ENCODE measurements at regions not wholly inside any gene's neighbourhood (a gene's known extent, or its start where the extent isn't known, plus 50 kb on each side); places are given as distances from the start of the nearest gene placed in this dataset.
"Not testable (repeated sequence)": the region's sequence is repeated elsewhere in the genome, so short reads cannot be mapped to it uniquely, and the experiment has no call there.

DNA sequence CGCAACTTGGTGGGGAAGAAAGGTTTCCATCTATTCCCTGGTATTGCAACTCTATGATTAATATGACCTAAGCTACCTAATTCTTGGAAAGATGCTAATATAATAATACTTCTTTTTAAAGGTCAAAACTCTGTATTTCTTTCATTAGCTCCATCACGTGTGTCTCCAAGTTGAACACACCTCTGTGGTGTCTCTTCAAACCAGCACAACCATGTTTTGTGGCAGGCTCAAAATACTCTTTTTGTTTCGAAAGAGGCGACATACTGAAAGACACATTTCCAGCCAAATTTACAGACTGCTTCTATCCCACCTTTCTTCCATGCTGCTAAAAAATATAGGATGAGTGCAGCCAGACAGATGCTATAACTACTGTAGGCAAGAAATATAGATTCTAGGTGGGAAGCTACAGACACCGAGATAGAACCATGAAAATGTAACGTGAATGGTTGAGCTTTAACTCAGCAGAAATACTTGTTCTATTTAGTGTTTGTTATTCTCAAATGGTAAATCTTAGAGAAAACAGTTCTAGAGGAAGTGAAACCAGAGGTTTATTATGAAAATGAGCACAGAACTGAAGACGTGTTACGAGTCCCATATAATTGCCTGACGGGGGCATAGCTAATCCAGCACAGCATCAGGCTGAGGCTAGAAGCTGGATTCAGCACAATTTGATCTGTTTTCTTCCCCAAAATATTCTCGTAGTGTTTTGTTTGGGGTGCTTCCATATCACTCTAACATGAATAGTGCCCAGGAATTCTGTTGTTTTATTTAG lies 991.5 kb upstream of the FANCL start:
- 54 to 56% methylated on average over 10 of the region's 10 CpGs for WGBS, 2 donors
- Histone ChIP-seq H3K9me3 (ENCODE audit: control insufficient read depth, low read length) (no peaks in the 10 kb centered on the region), H3K27ac (ENCODE audit: low read depth in 1 of 2, low read length in 2 of 2) (no peak overlapping the region), H3K27me3 (ENCODE audit: control insufficient read depth in 1 of 2, insufficient read depth in 2 of 2, low read length in 1 of 2) (peaks cover 0 to 2% of the 10 kb centered on the region in 2 donors), H3K4me3 (ENCODE audit: low read length in 2 of 2) (no peak overlapping the region), H3K4me1 (ENCODE audit: control insufficient read depth in 1 of 2, insufficient read depth in 2 of 2, low read length in 2 of 2) (no peaks in the 10 kb centered on the region), H3K36me3 (ENCODE audit: control insufficient read depth in 1 of 2, insufficient read depth in 2 of 2, low read length in 1 of 2) (no peaks in the 10 kb centered on the region)
- ATAC-seq (ENCODE audit: low FRiP score) (no peak), DNase-seq (no peak)
- intact Hi-C loops (cut with DNase I): no loop called here

DNA sequence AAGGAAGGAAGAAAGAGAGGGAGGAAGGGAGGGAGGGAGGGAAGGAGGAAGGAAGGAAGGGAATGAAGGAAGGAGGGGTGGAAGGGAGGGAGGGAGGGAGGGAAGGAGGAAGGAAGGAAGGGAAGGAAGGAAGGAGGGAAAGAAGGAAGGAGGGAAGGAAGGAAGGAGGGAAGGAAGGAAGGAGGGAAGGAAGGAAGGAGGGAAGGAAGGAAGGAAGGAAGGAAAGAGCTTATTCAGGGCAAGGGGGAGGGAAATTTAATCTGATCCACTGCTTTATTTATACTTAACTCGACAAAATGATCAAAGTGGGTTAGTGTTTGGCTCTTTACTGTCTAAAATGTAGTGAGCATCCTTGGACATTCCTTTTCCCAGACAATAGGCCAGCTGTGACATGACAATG lies 985.2 kb upstream of the FANCL start:
- H3K9me3 ChIP-seq (ENCODE audit: control insufficient read depth, low read length); ATAC-seq (ENCODE audit: low FRiP score); H3K27me3 ChIP-seq (ENCODE audit: control insufficient read depth in 1 of 2, insufficient read depth in 2 of 2, low read length in 1 of 2); intact Hi-C loops (cut with DNase I); H3K4me3 ChIP-seq (ENCODE audit: low read length in 2 of 2); H3K4me1 ChIP-seq (ENCODE audit: control insufficient read depth in 1 of 2, insufficient read depth in 2 of 2, low read length in 2 of 2); DNase-seq; H3K27ac ChIP-seq (ENCODE audit: low read depth in 1 of 2, low read length in 2 of 2); H3K36me3 ChIP-seq (ENCODE audit: control insufficient read depth in 1 of 2, insufficient read depth in 2 of 2, low read length in 1 of 2): not testable (repeated sequence)
- WGBS, 2 donors: 91 to 96% methylated on average over 1 of the region's 1 CpG

DNA sequence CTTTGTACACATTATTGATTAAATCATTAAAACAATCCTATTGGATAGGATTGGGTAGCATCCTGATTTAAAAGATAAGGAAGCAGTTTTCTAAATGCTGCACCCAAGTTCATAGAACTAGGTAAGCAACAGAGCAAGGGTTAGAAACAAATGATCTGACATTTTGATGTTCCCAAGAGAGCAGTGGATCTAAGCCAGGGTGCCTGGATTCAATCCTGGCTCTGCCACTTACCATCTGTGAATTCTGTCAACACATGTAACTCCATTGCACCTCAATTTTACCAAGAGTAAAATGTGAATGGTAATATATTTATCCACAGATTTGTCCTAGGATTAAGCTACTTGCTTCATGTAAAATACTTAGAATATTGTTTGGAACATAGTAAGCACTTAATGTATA lies 982.6 kb upstream of the FANCL start:
- H3K9me3 ChIP-seq (ENCODE audit: control insufficient read depth, low read length): no peaks in the 10 kb centered on the region
- no peaks in the 10 kb centered on the region for H3K36me3 ChIP-seq (ENCODE audit: control insufficient read depth in 1 of 2, insufficient read depth in 2 of 2, low read length in 1 of 2)
- no peak overlapping the region for H3K27ac ChIP-seq (ENCODE audit: low read depth in 1 of 2, low read length in 2 of 2)
- no peak for DNase-seq
- no peaks in the 10 kb centered on the region for H3K27me3 ChIP-seq (ENCODE audit: control insufficient read depth in 1 of 2, insufficient read depth in 2 of 2, low read length in 1 of 2)
- H3K4me1 ChIP-seq (ENCODE audit: control insufficient read depth in 1 of 2, insufficient read depth in 2 of 2, low read length in 2 of 2): no peaks in the 10 kb centered on the region
- H3K4me3 ChIP-seq (ENCODE audit: low read length in 2 of 2): no peak overlapping the region
- intact Hi-C loops (cut with DNase I): no loop called here
- ATAC-seq (ENCODE audit: low FRiP score): no peak

DNA sequence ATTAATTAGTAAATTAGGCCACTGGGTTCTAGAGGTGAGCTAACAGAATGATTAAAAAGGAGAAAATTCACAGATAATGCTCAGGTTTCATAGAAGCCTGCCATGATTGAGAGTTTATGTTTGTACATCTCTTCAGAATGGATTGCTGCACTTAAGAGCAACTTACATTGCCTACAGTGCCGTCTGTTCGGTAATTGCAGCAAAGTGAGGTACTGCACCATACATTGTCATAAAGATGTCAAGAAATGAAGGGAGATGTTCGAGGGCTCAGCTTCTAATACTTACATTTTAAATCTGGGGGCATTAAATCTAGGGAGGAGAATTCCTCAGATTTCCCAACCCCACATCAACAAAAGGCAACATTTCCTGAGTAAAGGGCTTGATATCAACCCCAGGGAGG lies 976.2 kb upstream of the FANCL start:
- no peaks in the 10 kb centered on the region for H3K4me1 ChIP-seq (ENCODE audit: control insufficient read depth in 1 of 2, insufficient read depth in 2 of 2, low read length in 2 of 2)
- H3K27ac ChIP-seq (ENCODE audit: low read depth in 1 of 2, low read length in 2 of 2): no peak overlapping the region
- intact Hi-C loops (cut with DNase I): no loop called here
- peaks cover 0 to 1% of the 10 kb centered on the region in 2 donors for H3K27me3 ChIP-seq (ENCODE audit: control insufficient read depth in 1 of 2, insufficient read depth in 2 of 2, low read length in 1 of 2)
- no peaks in the 10 kb centered on the region for H3K36me3 ChIP-seq (ENCODE audit: control insufficient read depth in 1 of 2, insufficient read depth in 2 of 2, low read length in 1 of 2)
- ATAC-seq (ENCODE audit: low FRiP score) (no peak), DNase-seq (no peak)
- H3K9me3 ChIP-seq (ENCODE audit: control insufficient read depth, low read length): no peaks in the 10 kb centered on the region
- 57 to 61% methylated on average over 3 of the region's 3 CpGs for WGBS, 2 donors
- no peak overlapping the region for H3K4me3 ChIP-seq (ENCODE audit: low read length in 2 of 2)

DNA sequence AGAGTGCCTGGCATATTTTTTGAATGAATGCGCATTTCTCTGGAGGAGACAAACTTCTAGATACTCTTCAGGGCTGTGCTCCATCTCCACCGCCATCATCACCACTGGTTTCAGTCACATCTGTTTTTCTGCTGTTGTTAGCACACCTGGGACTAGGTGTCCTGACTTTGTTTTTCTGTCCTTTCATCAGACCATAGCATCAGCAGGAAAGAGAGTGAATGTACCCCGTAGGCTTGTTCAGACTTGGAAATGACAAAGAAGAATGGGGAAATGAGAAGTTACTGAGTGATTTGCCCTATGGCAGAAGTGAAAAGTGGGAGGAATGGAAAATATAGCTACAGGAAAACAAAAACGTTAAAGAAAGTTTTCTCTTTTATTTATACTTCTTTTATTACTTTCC lies 965.2 kb upstream of the FANCL start:
- DNase-seq (no peak), ATAC-seq (ENCODE audit: low FRiP score) (no peak)
- Histone ChIP-seq H3K27ac (ENCODE audit: low read depth in 1 of 2, low read length in 2 of 2) (no peak overlapping the region), H3K36me3 (ENCODE audit: control insufficient read depth in 1 of 2, insufficient read depth in 2 of 2, low read length in 1 of 2) (no peaks in the 10 kb centered on the region), H3K4me1 (ENCODE audit: control insufficient read depth in 1 of 2, insufficient read depth in 2 of 2, low read length in 2 of 2) (no peaks in the 10 kb centered on the region), H3K27me3 (ENCODE audit: control insufficient read depth in 1 of 2, insufficient read depth in 2 of 2, low read length in 1 of 2) (no peaks in the 10 kb centered on the region), H3K9me3 (ENCODE audit: control insufficient read depth, low read length) (no peaks in the 10 kb centered on the region), H3K4me3 (ENCODE audit: low read length in 2 of 2) (no peak overlapping the region)
- intact Hi-C loops (cut with DNase I): no loop called here
- WGBS, 2 donors: 57 to 65% methylated on average over 4 of the region's 4 CpGs

DNA sequence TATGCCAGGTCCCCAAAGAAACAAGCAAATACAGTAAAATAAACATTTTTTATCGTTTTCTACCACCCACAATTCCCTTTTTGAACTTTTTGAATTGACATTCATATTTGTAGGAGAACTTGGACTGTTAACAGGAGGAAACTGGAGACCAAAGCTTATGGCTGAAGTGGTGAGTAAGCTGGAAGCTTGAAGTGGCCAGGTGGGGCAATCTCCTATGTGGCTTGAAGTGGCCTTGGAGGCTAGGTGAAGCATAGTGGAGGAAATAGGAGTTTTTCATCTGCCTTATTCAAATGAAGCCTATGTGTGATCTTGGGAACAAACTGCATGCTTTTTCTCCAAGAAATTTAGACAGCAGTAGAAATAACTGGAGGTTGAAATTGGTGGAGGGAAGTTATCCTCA lies 962.9 kb upstream of the FANCL start:
- DNase-seq (no peak), ATAC-seq (ENCODE audit: low FRiP score) (no peak)
- Histone ChIP-seq H3K27me3 (ENCODE audit: control insufficient read depth in 1 of 2, insufficient read depth in 2 of 2, low read length in 1 of 2) (no peaks in the 10 kb centered on the region), H3K9me3 (ENCODE audit: control insufficient read depth, low read length) (no peaks in the 10 kb centered on the region), H3K4me1 (ENCODE audit: control insufficient read depth in 1 of 2, insufficient read depth in 2 of 2, low read length in 2 of 2) (no peaks in the 10 kb centered on the region), H3K27ac (ENCODE audit: low read depth in 1 of 2, low read length in 2 of 2) (no peak overlapping the region), H3K4me3 (ENCODE audit: low read length in 2 of 2) (no peak overlapping the region), H3K36me3 (ENCODE audit: control insufficient read depth in 1 of 2, insufficient read depth in 2 of 2, low read length in 1 of 2) (no peaks in the 10 kb centered on the region)
- intact Hi-C loops (cut with DNase I): no loop called here
- WGBS, 2 donors: 60 to 67% methylated on average over 1 of the region's 1 CpG

DNA sequence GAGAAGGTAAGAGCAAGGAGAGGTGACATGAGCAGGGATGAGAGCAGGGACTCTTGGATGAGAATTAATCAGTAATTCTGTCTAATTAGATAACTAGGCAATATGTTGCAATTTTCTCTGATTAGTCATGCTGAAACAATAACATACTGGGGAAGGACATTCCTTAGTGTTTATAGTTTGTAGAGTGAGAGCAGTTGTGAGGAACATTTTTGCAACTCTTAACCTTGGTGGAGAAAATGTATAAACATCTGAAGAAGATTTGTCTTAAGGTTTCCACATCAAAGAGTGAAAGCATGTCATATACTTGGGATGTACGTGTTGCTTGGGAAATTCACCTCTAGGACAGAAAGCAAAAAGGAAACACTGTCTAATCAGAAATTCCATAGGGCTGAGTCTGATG lies 955.4 kb upstream of the FANCL start:
- Histone ChIP-seq H3K9me3 (ENCODE audit: control insufficient read depth, low read length) (no peaks in the 10 kb centered on the region), H3K27me3 (ENCODE audit: control insufficient read depth in 1 of 2, insufficient read depth in 2 of 2, low read length in 1 of 2) (no peaks in the 10 kb centered on the region), H3K27ac (ENCODE audit: low read depth in 1 of 2, low read length in 2 of 2) (no peak overlapping the region), H3K4me1 (ENCODE audit: control insufficient read depth in 1 of 2, insufficient read depth in 2 of 2, low read length in 2 of 2) (no peaks in the 10 kb centered on the region), H3K36me3 (ENCODE audit: control insufficient read depth in 1 of 2, insufficient read depth in 2 of 2, low read length in 1 of 2) (no peaks in the 10 kb centered on the region), H3K4me3 (ENCODE audit: low read length in 2 of 2) (no peak overlapping the region)
- intact Hi-C loops (cut with DNase I): no loop called here
- DNase-seq (no peak), ATAC-seq (ENCODE audit: low FRiP score) (no peak)
- WGBS, 2 donors: 75 to 84% methylated on average over 1 of the region's 1 CpG

DNA sequence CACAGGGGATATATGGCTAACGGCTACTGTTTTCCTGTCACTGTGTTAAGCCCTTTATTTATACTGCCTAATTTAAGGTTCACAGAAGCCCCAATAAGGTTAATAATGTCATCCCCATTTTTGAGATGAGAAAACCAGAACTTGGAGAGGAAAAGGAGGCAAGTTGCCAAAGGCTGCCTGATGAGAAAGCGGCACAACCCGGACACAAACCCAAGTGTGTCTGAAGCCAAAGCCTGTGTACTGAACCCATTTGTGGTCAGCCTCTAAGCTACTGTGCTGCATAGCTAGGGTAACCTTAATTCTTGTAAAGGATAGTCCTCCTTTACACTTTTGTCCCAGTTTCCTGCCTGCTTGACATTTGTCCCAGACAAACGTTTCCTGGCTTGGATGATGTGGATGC lies 954.7 kb upstream of the FANCL start:
- Histone ChIP-seq H3K27ac (ENCODE audit: low read depth in 1 of 2, low read length in 2 of 2) (no peak overlapping the region), H3K9me3 (ENCODE audit: control insufficient read depth, low read length) (no peaks in the 10 kb centered on the region), H3K4me1 (ENCODE audit: control insufficient read depth in 1 of 2, insufficient read depth in 2 of 2, low read length in 2 of 2) (no peaks in the 10 kb centered on the region), H3K4me3 (ENCODE audit: low read length in 2 of 2) (no peak overlapping the region), H3K27me3 (ENCODE audit: control insufficient read depth in 1 of 2, insufficient read depth in 2 of 2, low read length in 1 of 2) (no peaks in the 10 kb centered on the region), H3K36me3 (ENCODE audit: control insufficient read depth in 1 of 2, insufficient read depth in 2 of 2, low read length in 1 of 2) (no peaks in the 10 kb centered on the region)
- intact Hi-C loops (cut with DNase I): no loop called here
- no peak for DNase-seq
- 70% methylated on average over 4 of the region's 4 CpGs for WGBS, 2 donors
- ATAC-seq (ENCODE audit: low FRiP score): no peak

DNA sequence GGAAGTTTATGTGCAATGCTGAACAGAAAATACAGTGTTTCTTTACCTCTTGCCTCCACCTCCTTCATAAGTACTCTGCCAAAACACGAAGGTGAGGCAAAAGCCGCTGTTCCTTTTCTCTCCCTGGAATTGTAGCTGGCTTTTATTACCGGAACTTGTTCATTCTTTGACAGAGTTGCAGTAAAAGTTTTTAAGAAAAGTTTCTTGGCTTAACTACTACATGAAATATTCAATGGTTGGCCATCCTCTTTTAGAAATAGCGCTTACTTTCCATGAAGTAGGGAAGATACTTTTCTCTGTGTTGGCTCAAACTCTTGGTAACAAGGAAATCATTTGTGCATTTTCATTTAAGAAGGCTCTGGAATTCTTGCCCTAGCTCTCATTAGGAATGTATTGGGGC lies 950.7 kb upstream of the FANCL start:
- Histone ChIP-seq H3K36me3 (ENCODE audit: control insufficient read depth in 1 of 2, insufficient read depth in 2 of 2, low read length in 1 of 2) (no peaks in the 10 kb centered on the region), H3K4me1 (ENCODE audit: control insufficient read depth in 1 of 2, insufficient read depth in 2 of 2, low read length in 2 of 2) (no peaks in the 10 kb centered on the region), H3K27ac (ENCODE audit: low read depth in 1 of 2, low read length in 2 of 2) (no peak overlapping the region), H3K9me3 (ENCODE audit: control insufficient read depth, low read length) (no peaks in the 10 kb centered on the region), H3K4me3 (ENCODE audit: low read length in 2 of 2) (no peak overlapping the region), H3K27me3 (ENCODE audit: control insufficient read depth in 1 of 2, insufficient read depth in 2 of 2, low read length in 1 of 2) (no peaks in the 10 kb centered on the region)
- WGBS, 2 donors: 62 to 68% methylated on average over 4 of the region's 4 CpGs
- intact Hi-C loops (cut with DNase I): no loop called here
- no peak for ATAC-seq (ENCODE audit: low FRiP score)
- no peak for DNase-seq
